Trophoblast cell (in vitro differentiated cells and primary cell): ENCODE measurements at regions not wholly inside any gene's neighbourhood (a gene's known extent, or its start where the extent isn't known, plus 50 kb on each side); places are given as distances from the start of the nearest gene placed in this dataset.

Experiments
- DNase-seq, 2 donors: peaks; one replicate each; pipeline ENCODE4 v3.0.0-alpha.2; 2016
- H2AFZ ChIP-seq: 2 replicates; pipeline ENCODE4 v1.6.1; 2013; ENCODE audit warnings: low read length, moderate library complexity, mild to moderate bottlenecking; ENCODE audit not compliant: insufficient read depth, poor library complexity
- H2AK5ac ChIP-seq: 2 replicates; pipeline ENCODE4 v1.6.1; 2013; ENCODE audit warnings: mild to moderate bottlenecking, low read length
- H2BK120ac ChIP-seq: 2 replicates; pipeline ENCODE4 v1.6.1; 2013; ENCODE audit warnings: low read length, mild to moderate bottlenecking, moderate library complexity; ENCODE audit not compliant: insufficient read depth, poor library complexity
- H2BK12ac ChIP-seq: 2 replicates; pipeline ENCODE4 v1.6.1; 2013; ENCODE audit warnings: mild to moderate bottlenecking, low read length, moderate library complexity
- H2BK5ac ChIP-seq: 2 replicates; pipeline ENCODE4 v1.6.1; 2013; ENCODE audit warnings: low read length, low read depth, moderate library complexity, mild to moderate bottlenecking; ENCODE audit not compliant: poor library complexity
- H3K14ac ChIP-seq: 2 replicates; pipeline ENCODE4 v1.6.1; 2013; ENCODE audit warnings: mild to moderate bottlenecking, low read length
- H3K18ac ChIP-seq: 2 replicates; pipeline ENCODE4 v1.6.1; 2013; ENCODE audit warnings: mild to moderate bottlenecking, low read length
- H3K23ac ChIP-seq: 2 replicates; pipeline ENCODE4 v1.6.1; 2013; ENCODE audit warnings: low read length
- H3K27ac ChIP-seq: 2 replicates; pipeline ENCODE4 v1.5.1; 2013; ENCODE audit warnings: low read depth, mild to moderate bottlenecking, inconsistent platforms, low read length, moderate library complexity
- H3K27me3 ChIP-seq: 2 replicates; pipeline ENCODE4 v1.6.1; 2013; ENCODE audit warnings: inconsistent platforms, mild to moderate bottlenecking, low read length, moderate library complexity; ENCODE audit not compliant: insufficient read depth
- H3K36me3 ChIP-seq, 2 experiments: 1 replicate in 1 of 2; 2 replicates in 1 of 2; pipeline ENCODE4 v1.6.1; 2013; ENCODE audit warnings: low read length in 2 of 2, mild to moderate bottlenecking in 2 of 2, moderate library complexity in 1 of 2; ENCODE audit not compliant: insufficient read depth in 2 of 2, control insufficient read depth in 1 of 2
- H3K4ac ChIP-seq: 2 replicates; pipeline ENCODE4 v1.6.1; 2013; ENCODE audit warnings: low read depth, mild to moderate bottlenecking, low read length, moderate library complexity
- H3K4me1 ChIP-seq, 2 experiments: 1 replicate in 1 of 2; 2 replicates in 1 of 2; pipeline ENCODE4 v1.6.1; 2013; ENCODE audit warnings: low read length in 2 of 2, mild to moderate bottlenecking in 2 of 2, moderate library complexity in 1 of 2; ENCODE audit not compliant: insufficient read depth in 2 of 2, control insufficient read depth in 1 of 2
- H3K4me2 ChIP-seq: 2 replicates; pipeline ENCODE4 v1.6.1; 2013; ENCODE audit warnings: inconsistent platforms, mild to moderate bottlenecking, low read length, moderate library complexity
- H3K4me3 ChIP-seq: 2 replicates; pipeline ENCODE4 v1.5.1; 2013; ENCODE audit warnings: mild to moderate bottlenecking, low read depth, low read length, inconsistent platforms
- H3K79me1 ChIP-seq: one replicate; pipeline ENCODE4 v1.6.1; 2013; ENCODE audit warnings: low read length
- H3K79me2 ChIP-seq: 2 replicates; pipeline ENCODE4 v1.6.1; 2013; ENCODE audit warnings: low read length, mild to moderate bottlenecking; ENCODE audit not compliant: control insufficient read depth, insufficient read depth, poor library complexity
- H3K9ac ChIP-seq: 2 replicates; pipeline ENCODE4 v1.6.1; 2013; ENCODE audit warnings: mild to moderate bottlenecking, low read length
- H3K9me3 ChIP-seq: 2 replicates; pipeline ENCODE4 v1.6.1; 2013; ENCODE audit warnings: low read depth, mild to moderate bottlenecking, control low read depth, inconsistent platforms, low read length; ENCODE audit not compliant: insufficient read depth
- H4K12ac ChIP-seq: 2 replicates; pipeline ENCODE4 v1.6.1; 2013; ENCODE audit warnings: low read depth, mild to moderate bottlenecking, low read length, moderate library complexity
- H4K8ac ChIP-seq: 2 replicates; pipeline ENCODE4 v1.6.1; 2013; ENCODE audit warnings: low read depth, mild to moderate bottlenecking, low read length, moderate library complexity
- H4K91ac ChIP-seq: one replicate; pipeline ENCODE4 v1.6.1; 2013; ENCODE audit warnings: low read depth, mild to moderate bottlenecking, low read length, moderate library complexity
- WGBS: extraction: QIAGEN DNeasy Blood & Tissue Kit; methylation state at CpG from one replicate; pipeline ENCODE4 v1.1.7; 2013; ENCODE audit warnings: missing lambda C conversion rate; ENCODE audit not compliant: insufficient read length, insufficient coverage; ENCODE audit errors: extremely low coverage; 5-methylcytosine and 5-hydroxymethylcytosine counted together

GRCh38 chr20:22460231-22460630 lies 124.1 kb downstream of the FOXA2 start:
- H3K18ac ChIP-seq, result no peak overlapping the region
- no peaks in the 10 kb centered on the region for H3K4me1 ChIP-seq
- no peaks in the 10 kb centered on the region for H3K27me3 ChIP-seq
- no peak overlapping the region for H2BK120ac ChIP-seq
- no peak overlapping the region for H3K14ac ChIP-seq
- WGBS, result no CpG with 5 or more reads among the region's 1 CpG
- H3K79me1 ChIP-seq, result no peaks in the 10 kb centered on the region
- H4K8ac ChIP-seq, result no peak overlapping the region
- H2AFZ ChIP-seq, result no peak overlapping the region
- no peak overlapping the region for H3K4ac ChIP-seq
- no peak overlapping the region for H2BK5ac ChIP-seq
- H3K27ac ChIP-seq, result no peak overlapping the region
- no peaks in the 10 kb centered on the region for H3K9me3 ChIP-seq
- no peak overlapping the region for H2AK5ac ChIP-seq
- H3K79me2 ChIP-seq, result no peaks in the 10 kb centered on the region
- no peak overlapping the region for H3K4me2 ChIP-seq
- H3K36me3 ChIP-seq, result no peaks in the 10 kb centered on the region
- no peak overlapping the region for H4K12ac ChIP-seq
- H4K91ac ChIP-seq, result no peak overlapping the region
- no peak overlapping the region for H3K23ac ChIP-seq
- no peak overlapping the region for H3K4me3 ChIP-seq
- DNase-seq, result no peak
- no peak overlapping the region for H2BK12ac ChIP-seq
- H3K9ac ChIP-seq, result no peak overlapping the region

GRCh38 chr20:22459754-22460153 lies 124.6 kb downstream of the FOXA2 start:
- Histone ChIP-seq H3K27me3 (no peaks in the 10 kb centered on the region), H3K4me3 (no peak overlapping the region), H3K79me2 (no peaks in the 10 kb centered on the region), H3K4ac (no peak overlapping the region), H2BK120ac (no peak overlapping the region), H3K18ac (no peak overlapping the region), H3K23ac (no peak overlapping the region), H3K9me3 (no peaks in the 10 kb centered on the region), H2BK5ac (no peak overlapping the region), H4K8ac (no peak overlapping the region), H3K79me1 (no peaks in the 10 kb centered on the region), H3K9ac (no peak overlapping the region), H3K14ac (no peak overlapping the region), H3K27ac (no peak overlapping the region), H2AK5ac (no peak overlapping the region), H2BK12ac (no peak overlapping the region), H3K4me1 (no peaks in the 10 kb centered on the region), H3K36me3 (no peaks in the 10 kb centered on the region), H4K12ac (no peak overlapping the region), H3K4me2 (no peak overlapping the region), H2AFZ (no peak overlapping the region), H4K91ac (no peak overlapping the region)
- DNase-seq, result no peak

- no peaks in the 10 kb centered on the region for H3K9me3 ChIP-seq
- no peak overlapping the region for H3K9ac ChIP-seq
- no peak overlapping the region for H3K23ac ChIP-seq
- no peak overlapping the region for H3K14ac ChIP-seq
- no peak for DNase-seq
- no peak overlapping the region for H2BK5ac ChIP-seq
- no peak overlapping the region for H4K8ac ChIP-seq
- WGBS, result no CpG with 5 or more reads among the region's 3 CpGs
- no peak overlapping the region for H3K4me3 ChIP-seq
- no peak overlapping the region for H4K12ac ChIP-seq
- no peaks in the 10 kb centered on the region for H3K27me3 ChIP-seq
- no peak overlapping the region for H2BK12ac ChIP-seq
- H2AFZ ChIP-seq, result no peak overlapping the region
- no peak overlapping the region for H3K4ac ChIP-seq
- H3K79me2 ChIP-seq, result no peaks in the 10 kb centered on the region
- H2BK120ac ChIP-seq, result no peak overlapping the region
- no peak overlapping the region for H2AK5ac ChIP-seq
- H3K4me1 ChIP-seq, result no peaks in the 10 kb centered on the region
- no peak overlapping the region for H3K27ac ChIP-seq
- no peak overlapping the region for H3K4me2 ChIP-seq
- no peak overlapping the region for H3K18ac ChIP-seq
- no peaks in the 10 kb centered on the region for H3K79me1 ChIP-seq
- no peak overlapping the region for H4K91ac ChIP-seq
- H3K36me3 ChIP-seq, result no peaks in the 10 kb centered on the region
Measured at GRCh38 chr20:22456109-22456508, 128.3 kb downstream of the FOXA2 start.

- H3K9me3 ChIP-seq, result no peaks in the 10 kb centered on the region
- H3K4me3 ChIP-seq, result no peak overlapping the region
- no peaks in the 10 kb centered on the region for H3K36me3 ChIP-seq
- H3K27ac ChIP-seq, result no peak overlapping the region
- no CpG with 5 or more reads among the region's 6 CpGs for WGBS
- no peak overlapping the region for H2BK12ac ChIP-seq
- no peak overlapping the region for H3K18ac ChIP-seq
- H3K14ac ChIP-seq, result no peak overlapping the region
- no peak overlapping the region for H4K12ac ChIP-seq
- no peaks in the 10 kb centered on the region for H3K4me1 ChIP-seq
- no peak overlapping the region for H4K91ac ChIP-seq
- no peaks in the 10 kb centered on the region for H3K79me1 ChIP-seq
- H2BK120ac ChIP-seq, result no peak overlapping the region
- no peak overlapping the region for H3K4me2 ChIP-seq
- no peaks in the 10 kb centered on the region for H3K79me2 ChIP-seq
- no peak overlapping the region for H2BK5ac ChIP-seq
- H2AK5ac ChIP-seq, result no peak overlapping the region
- H2AFZ ChIP-seq, result no peak overlapping the region
- no peak overlapping the region for H3K4ac ChIP-seq
- H3K23ac ChIP-seq, result no peak overlapping the region
- H3K27me3 ChIP-seq, result no peaks in the 10 kb centered on the region
- DNase-seq, result no peak
- H4K8ac ChIP-seq, result no peak overlapping the region
- no peak overlapping the region for H3K9ac ChIP-seq
Measured at GRCh38 chr20:22455259-22455658, 129.1 kb downstream of the FOXA2 start.
